Neural cell (in vitro differentiated cells): ENCODE measurements at regions not wholly inside any gene's neighbourhood (a gene's known extent, or its start where the extent isn't known, plus 50 kb on each side); places are given as distances from the start of the nearest gene placed in this dataset.

Experiments
- CTCF ChIP-seq: fragments of 450-650 bp; IDR thresholded peaks from 2 replicates; pipeline ENCODE4 v1.5.1; 2014; ENCODE audit warnings: antibody characterized with exemption, mild to moderate bottlenecking, moderate library complexity; ENCODE audit not compliant: poor library complexity, severe bottlenecking
- EZH2 ChIP-seq: fragments of 200-600, 300-800 bp; shearing (Covaris generic), sonication (generic); IDR thresholded peaks from 2 replicates; pipeline ENCODE4 v1.6.1; 2014; ENCODE audit warnings: antibody characterized with exemption, low read length, borderline replicate concordance, mild to moderate bottlenecking; ENCODE audit not compliant: insufficient read depth, poor library complexity, severe bottlenecking

GRCh38 chr2:2638547-2639220, 307.6 kb upstream of the MYT1L start:
- no peak for TF ChIP-seq CTCF
- no peak for TF ChIP-seq EZH2
